ENCODE measurements at regions not wholly inside any gene's neighbourhood (a gene's known extent, or its start where the extent isn't known, plus 50 kb on each side); places are given as distances from the start of the nearest gene placed in this dataset.

- peaks cover 51% of the 10 kb centered on the region for H3K4me1 ChIP-seq (ENCODE audit: low read depth, poor library complexity, severe bottlenecking)
- H3K79me2 ChIP-seq (ENCODE audit: insufficient read depth, low read depth): no peaks in the 10 kb centered on the region
- H3K36me3 ChIP-seq (ENCODE audit: insufficient read depth): no peaks in the 10 kb centered on the region
- H3K27me3 ChIP-seq (ENCODE audit: insufficient read depth, low read depth): no peaks in the 10 kb centered on the region
- no peak overlapping the region for H3K9ac ChIP-seq
- H2AFZ ChIP-seq (ENCODE audit: low read depth): no peak overlapping the region
- no peak for TF ChIP-seq CTCF (conservative IDR thresholded peaks at IDR 0.05; ENCODE audit: low read depth, low read length)
- H3K27ac ChIP-seq: no peak overlapping the region
- no peak overlapping the region for H3K4me3 ChIP-seq (IDR thresholded peaks at IDR 0.05; ENCODE audit: insufficient read depth, low read depth, low read length)
- no peak overlapping the region for H3K4me2 ChIP-seq
- H4K20me1 ChIP-seq (ENCODE audit: insufficient read depth): no peaks in the 10 kb centered on the region
These were observed 53.7 kb upstream of the DUSP5 start for GRCh38 chr10:110444004-110444337.

- H3K27me3 ChIP-seq (ENCODE audit: insufficient read depth, low read depth): no peaks in the 10 kb centered on the region
- H3K27ac ChIP-seq: no peak overlapping the region
- H3K4me1 ChIP-seq (ENCODE audit: low read depth, poor library complexity, severe bottlenecking): peaks cover 68% of the 10 kb centered on the region
- no peaks in the 10 kb centered on the region for H3K79me2 ChIP-seq (ENCODE audit: insufficient read depth, low read depth)
- no peak for TF ChIP-seq CTCF (conservative IDR thresholded peaks at IDR 0.05; ENCODE audit: low read depth, low read length)
- no peak overlapping the region for H2AFZ ChIP-seq (ENCODE audit: low read depth)
- no peak overlapping the region; the same call in 1 of the 2 replicates for H3K4me2 ChIP-seq
- no peaks in the 10 kb centered on the region for H4K20me1 ChIP-seq (ENCODE audit: insufficient read depth)
- no peak overlapping the region for H3K9ac ChIP-seq
- no peak overlapping the region for H3K4me3 ChIP-seq (IDR thresholded peaks at IDR 0.05; ENCODE audit: insufficient read depth, low read depth, low read length)
- no peaks in the 10 kb centered on the region for H3K36me3 ChIP-seq (ENCODE audit: insufficient read depth)
These were observed 51.8 kb upstream of the DUSP5 start for GRCh38 chr10:110445871-110446270.

GRCh38 chr10:110446277-110446676 lies 51.4 kb upstream of the DUSP5 start:
- peaks cover 70% of the 10 kb centered on the region for H3K4me1 ChIP-seq (ENCODE audit: low read depth, poor library complexity, severe bottlenecking)
- no peaks in the 10 kb centered on the region for H3K27me3 ChIP-seq (ENCODE audit: insufficient read depth, low read depth)
- no peak overlapping the region for H3K9ac ChIP-seq
- H3K79me2 ChIP-seq (ENCODE audit: insufficient read depth, low read depth): no peaks in the 10 kb centered on the region
- no peaks in the 10 kb centered on the region for H4K20me1 ChIP-seq (ENCODE audit: insufficient read depth)
- TF ChIP-seq CTCF (conservative IDR thresholded peaks at IDR 0.05; ENCODE audit: low read depth, low read length): no peak
- H2AFZ ChIP-seq (ENCODE audit: low read depth): no peak overlapping the region
- H3K27ac ChIP-seq: no peak overlapping the region
- no peaks in the 10 kb centered on the region for H3K36me3 ChIP-seq (ENCODE audit: insufficient read depth)
- no peak overlapping the region; the same call in 1 of the 2 replicates for H3K4me2 ChIP-seq
- H3K4me3 ChIP-seq (IDR thresholded peaks at IDR 0.05; ENCODE audit: insufficient read depth, low read depth, low read length): no peak overlapping the region

GRCh38 chr10:110446954-110447608 lies 50.6 kb upstream of the DUSP5 start:
- TF ChIP-seq CTCF (conservative IDR thresholded peaks at IDR 0.05; ENCODE audit: low read depth, low read length): no peak
- no peaks in the 10 kb centered on the region for H4K20me1 ChIP-seq (ENCODE audit: insufficient read depth)
- H3K27ac ChIP-seq: peak overlapping the region; percentile 82
- no peak overlapping the region for H3K4me3 ChIP-seq (IDR thresholded peaks at IDR 0.05; ENCODE audit: insufficient read depth, low read depth, low read length)
- H2AFZ ChIP-seq (ENCODE audit: low read depth): peak overlapping the region; percentile 10; the same call in 1 of the 2 replicates
- H3K79me2 ChIP-seq (ENCODE audit: insufficient read depth, low read depth): no peaks in the 10 kb centered on the region
- no peaks in the 10 kb centered on the region for H3K36me3 ChIP-seq (ENCODE audit: insufficient read depth)
- H3K9ac ChIP-seq: no peak overlapping the region
- H3K4me2 ChIP-seq: peak overlapping the region; percentile 51
- H3K4me1 ChIP-seq (ENCODE audit: low read depth, poor library complexity, severe bottlenecking): peaks cover 74% of the 10 kb centered on the region
- no peaks in the 10 kb centered on the region for H3K27me3 ChIP-seq (ENCODE audit: insufficient read depth, low read depth)
